ENCODE measurements at regions not wholly inside any gene's neighbourhood (a gene's known extent, or its start where the extent isn't known, plus 50 kb on each side); places are given as distances from the start of the nearest gene placed in this dataset.
A peak's percentile ranks its signal among the peaks of the same experiment; 100 is the strongest.

DNA sequence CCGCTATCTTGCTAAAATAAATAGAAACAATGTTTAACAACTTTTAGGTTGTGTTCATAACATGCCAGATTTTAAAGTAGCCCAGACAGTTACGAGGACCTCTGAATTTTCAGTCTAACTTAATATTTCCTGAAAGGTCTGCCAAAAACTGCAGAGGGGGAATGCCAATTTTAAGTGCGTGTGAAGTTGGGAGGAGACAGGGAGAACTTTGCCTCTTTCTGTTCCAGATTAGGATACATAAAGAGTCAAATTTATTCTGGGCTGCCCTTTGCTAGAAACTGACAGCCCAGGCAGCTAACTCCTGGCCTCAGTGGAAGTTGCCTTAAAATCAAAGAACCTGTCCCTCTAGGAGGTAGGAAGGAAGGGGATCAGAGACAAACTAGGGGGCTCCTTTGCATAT lies 52.3 kb upstream of the PIP4K2A start:
- no peak for TF ChIP-seq POLR2AphosphoS5 (IDR thresholded peaks at IDR 0.05)
- TF ChIP-seq EP300 (IDR thresholded peaks at IDR 0.05), result no peak
- TF ChIP-seq POLR2A (IDR thresholded peaks at IDR 0.05), result no peak
- TF ChIP-seq, protein P1, sequence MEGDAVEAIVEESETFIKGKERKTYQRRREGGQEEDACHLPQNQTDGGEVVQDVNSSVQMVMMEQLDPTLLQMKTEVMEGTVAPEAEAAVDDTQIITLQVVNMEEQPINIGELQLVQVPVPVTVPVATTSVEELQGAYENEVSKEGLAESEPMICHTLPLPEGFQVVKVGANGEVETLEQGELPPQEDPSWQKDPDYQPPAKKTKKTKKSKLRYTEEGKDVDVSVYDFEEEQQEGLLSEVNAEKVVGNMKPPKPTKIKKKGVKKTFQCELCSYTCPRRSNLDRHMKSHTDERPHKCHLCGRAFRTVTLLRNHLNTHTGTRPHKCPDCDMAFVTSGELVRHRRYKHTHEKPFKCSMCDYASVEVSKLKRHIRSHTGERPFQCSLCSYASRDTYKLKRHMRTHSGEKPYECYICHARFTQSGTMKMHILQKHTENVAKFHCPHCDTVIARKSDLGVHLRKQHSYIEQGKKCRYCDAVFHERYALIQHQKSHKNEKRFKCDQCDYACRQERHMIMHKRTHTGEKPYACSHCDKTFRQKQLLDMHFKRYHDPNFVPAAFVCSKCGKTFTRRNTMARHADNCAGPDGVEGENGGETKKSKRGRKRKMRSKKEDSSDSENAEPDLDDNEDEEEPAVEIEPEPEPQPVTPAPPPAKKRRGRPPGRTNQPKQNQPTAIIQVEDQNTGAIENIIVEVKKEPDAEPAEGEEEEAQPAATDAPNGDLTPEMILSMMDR (IDR thresholded peaks at IDR 0.05), result no peak
- DNase-seq, result no peak
- Histone ChIP-seq H3K9me3 (no peaks in the 10 kb centered on the region), H3K36me3 (no peaks in the 10 kb centered on the region), H3K4me3 (no peak overlapping the region), H3K27ac (peak overlapping the region in 1 of 5 donors; percentile 16), H3K27me3 (no peaks in the 10 kb centered on the region), H3K4me1 (peaks cover 5 to 28% (median 21%) of the 10 kb centered on the region in 4 donors)
- 19 to 35% (median 29%) methylated on average over 3 of the region's 3 CpGs for WGBS, 5 donors
- intact Hi-C loops (cut with DNase I; ENCODE audit: low total_unique reads), result no loop called here

DNA sequence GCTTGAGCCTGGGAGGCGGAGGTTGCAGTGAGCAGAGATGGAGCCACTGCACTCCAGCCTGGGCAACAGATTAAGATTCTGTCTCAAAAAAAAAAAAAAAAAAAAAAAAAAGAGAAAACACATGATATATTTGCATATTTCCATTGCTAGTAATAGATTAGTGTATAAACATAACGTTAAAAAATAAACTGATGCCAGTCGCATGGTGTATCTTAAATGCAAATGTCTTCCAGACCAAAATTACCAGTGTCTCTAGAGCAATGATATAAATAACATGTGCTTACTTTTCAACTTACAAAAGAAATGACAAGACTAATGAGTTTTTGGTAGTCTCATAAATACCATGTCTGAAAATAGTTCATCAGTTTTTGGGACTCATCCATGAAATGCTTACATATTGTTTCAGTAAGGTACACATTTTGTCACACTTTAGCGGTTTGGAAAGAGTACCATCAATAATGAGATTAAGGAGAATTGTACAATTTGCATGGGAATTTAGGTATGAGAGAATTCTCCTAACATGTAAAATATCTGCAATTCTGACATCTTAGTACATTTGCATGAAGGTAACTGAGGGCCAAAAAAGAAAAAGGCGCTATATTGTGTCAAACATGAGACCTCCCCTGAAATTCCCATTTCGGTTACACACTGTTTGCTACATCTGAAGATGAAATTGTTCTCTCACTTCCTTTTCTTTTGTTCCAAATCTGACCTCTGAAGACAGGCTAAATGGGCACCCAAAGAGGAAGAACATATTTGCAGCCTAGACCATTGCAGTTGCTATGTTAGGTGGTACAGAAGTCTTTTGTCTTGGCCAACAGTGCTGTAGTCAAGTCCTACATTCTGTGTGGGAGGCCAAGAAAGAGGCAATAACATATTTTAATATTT lies 51.5 kb upstream of the PIP4K2A start:
- DNase-seq, result no peak
- Histone ChIP-seq H3K4me3 (no peak overlapping the region), H3K36me3 (no peaks in the 10 kb centered on the region), H3K27ac (peak overlapping the region in 1 of 5 donors; percentile 16), H3K27me3 (no peaks in the 10 kb centered on the region), H3K9me3 (no peaks in the 10 kb centered on the region), H3K4me1 (peaks cover 5 to 28% (median 21%) of the 10 kb centered on the region in 4 donors)
- 73 to 86% (median 82%) methylated on average over 6 of the region's 6 CpGs for WGBS, 5 donors
- no peak for TF ChIP-seq EP300 (IDR thresholded peaks at IDR 0.05)
- no peak for TF ChIP-seq POLR2A (IDR thresholded peaks at IDR 0.05)
- TF ChIP-seq POLR2AphosphoS5 (IDR thresholded peaks at IDR 0.05), result no peak
- TF ChIP-seq, protein P1 (IDR thresholded peaks at IDR 0.05), result no peak
- intact Hi-C loops (cut with DNase I; ENCODE audit: low total_unique reads), result no loop called here

DNA sequence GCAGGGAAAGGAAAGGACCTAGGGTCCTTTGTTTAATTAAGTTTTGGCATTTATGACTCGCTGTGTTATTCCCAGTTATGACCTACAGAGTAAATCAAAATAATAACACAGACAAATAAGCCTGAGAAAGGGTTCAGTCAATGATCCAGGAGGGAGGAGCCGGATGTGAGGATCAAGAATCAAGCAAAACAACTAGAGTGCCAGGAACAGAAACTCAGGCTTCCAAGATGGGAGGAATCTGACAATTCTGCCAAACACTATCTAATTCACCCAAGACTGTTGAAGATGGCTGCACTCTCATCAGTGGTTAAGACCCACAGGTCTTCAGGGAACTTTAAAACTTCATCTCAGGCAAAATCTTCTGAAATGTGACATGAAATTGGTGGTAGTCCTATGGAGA lies 50.3 kb upstream of the PIP4K2A start:
- WGBS, 5 donors, result 67 to 82% (median 78%) methylated on average over 2 of the region's 2 CpGs
- Histone ChIP-seq H3K36me3 (no peaks in the 10 kb centered on the region), H3K4me3 (no peak overlapping the region), H3K27ac (no peak overlapping the region), H3K27me3 (no peaks in the 10 kb centered on the region), H3K4me1 (peaks cover 5 to 28% (median 21%) of the 10 kb centered on the region in 4 donors), H3K9me3 (no peaks in the 10 kb centered on the region)
- TF ChIP-seq POLR2A (IDR thresholded peaks at IDR 0.05) (no peak), POLR2AphosphoS5 (IDR thresholded peaks at IDR 0.05) (no peak), EP300 (IDR thresholded peaks at IDR 0.05) (no peak)
- TF ChIP-seq, protein P1 (IDR thresholded peaks at IDR 0.05), result no peak
- DNase-seq, result no peak
- intact Hi-C loops (cut with DNase I; ENCODE audit: low total_unique reads), result no loop called here

Small RNA genes lying in the stretch of these regions (small RNA-seq; reads per million reads assigned to genes)
- 0 reads per million in 4 donors for gene RNU6-413P

Measured in stomach (tissue), 8 donors.